ENCODE measurements at regions not wholly inside any gene's neighbourhood (a gene's known extent, or its start where the extent isn't known, plus 50 kb on each side); places are given as distances from the start of the nearest gene placed in this dataset.
"Not testable (repeated sequence)": the region's sequence is repeated elsewhere in the genome, so short reads cannot be mapped to it uniquely, and the experiment has no call there.

- CTCF ChIA-PET; DNase-seq (ENCODE audit: extremely low spot score); POLR2A ChIA-PET: not testable (repeated sequence)
These were observed 56.1 kb downstream of the ZNF22 start for GRCh38 chr10:45056806-45057205.

- ChIA-PET POLR2A (no interaction called here), CTCF (no interaction called here)
- no peak for DNase-seq (ENCODE audit: extremely low spot score)
- no peak for TF ChIP-seq CTCF (IDR thresholded peaks at IDR 0.05; ENCODE audit: control extremely low read depth, extremely low read depth, low read depth, missing control alignments)
These were observed 57.9 kb downstream of the ZNF22 start for GRCh38 chr10:45058580-45058979.

GRCh38 chr10:45058992-45059561 is 58.4 kb downstream of the ZNF22 start:
- ChIA-PET CTCF (no interaction called here), POLR2A (no interaction called here)

GRCh38 chr10:45059632-45060031 is 58.9 kb downstream of the ZNF22 start:
- DNase-seq (ENCODE audit: extremely low spot score): no peak
- POLR2A ChIA-PET: no interaction called here
- no peak for TF ChIP-seq CTCF (IDR thresholded peaks at IDR 0.05; ENCODE audit: control extremely low read depth, extremely low read depth, low read depth, missing control alignments)
- CTCF ChIA-PET: no interaction called here

More at GRCh38 chr10:45058992-45059561, 58.4 kb downstream of the ZNF22 start:
- TF ChIP-seq CTCF (IDR thresholded peaks at IDR 0.05; ENCODE audit: control extremely low read depth, extremely low read depth, low read depth, missing control alignments): no peak
- DNase-seq (ENCODE audit: extremely low spot score): no peak

GRCh38 chr10:45061982-45062381 is 61.3 kb downstream of the ZNF22 start:
- CTCF ChIA-PET: interaction anchor here (0.9 kb wide), 1 partner anchor 10 kb away, joined by 3 read pairs; no protein-coding TSS in a partner anchor
- no peak for DNase-seq (ENCODE audit: extremely low spot score)
- TF ChIP-seq CTCF (IDR thresholded peaks at IDR 0.05; ENCODE audit: control extremely low read depth, extremely low read depth, low read depth, missing control alignments): no peak
- POLR2A ChIA-PET: no interaction called here

- ChIA-PET POLR2A (no interaction called here), CTCF (no interaction called here)
- no peak for TF ChIP-seq CTCF (IDR thresholded peaks at IDR 0.05; ENCODE audit: control extremely low read depth, extremely low read depth, low read depth, missing control alignments)
- DNase-seq (ENCODE audit: extremely low spot score): no peak
These were observed 63.0 kb downstream of the ZNF22 start for GRCh38 chr10:45063591-45064231.

- no peak for DNase-seq (ENCODE audit: extremely low spot score)
- no peak for TF ChIP-seq CTCF (IDR thresholded peaks at IDR 0.05; ENCODE audit: control extremely low read depth, extremely low read depth, low read depth, missing control alignments)
- CTCF ChIA-PET: no interaction called here
- POLR2A ChIA-PET: no interaction called here
These were observed 64.3 kb downstream of the ZNF22 start for GRCh38 chr10:45064998-45065397.

Data from GM10248 (cell line).